HG03025 (cell line): ENCODE measurements at regions not wholly inside any gene's neighbourhood (a gene's known extent, or its start where the extent isn't known, plus 50 kb on each side); places are given as distances from the start of the nearest gene placed in this dataset.

ENCODE experiments used
- ATAC-seq: cut with Tn5 transposase; IDR thresholded peaks from one replicate; pipeline ENCODE4 v1.9.1; 2021; ENCODE audit warnings: mild to moderate bottlenecking, moderate library complexity; ENCODE audit not compliant: unreplicated experiment, low FRiP score

DNA sequence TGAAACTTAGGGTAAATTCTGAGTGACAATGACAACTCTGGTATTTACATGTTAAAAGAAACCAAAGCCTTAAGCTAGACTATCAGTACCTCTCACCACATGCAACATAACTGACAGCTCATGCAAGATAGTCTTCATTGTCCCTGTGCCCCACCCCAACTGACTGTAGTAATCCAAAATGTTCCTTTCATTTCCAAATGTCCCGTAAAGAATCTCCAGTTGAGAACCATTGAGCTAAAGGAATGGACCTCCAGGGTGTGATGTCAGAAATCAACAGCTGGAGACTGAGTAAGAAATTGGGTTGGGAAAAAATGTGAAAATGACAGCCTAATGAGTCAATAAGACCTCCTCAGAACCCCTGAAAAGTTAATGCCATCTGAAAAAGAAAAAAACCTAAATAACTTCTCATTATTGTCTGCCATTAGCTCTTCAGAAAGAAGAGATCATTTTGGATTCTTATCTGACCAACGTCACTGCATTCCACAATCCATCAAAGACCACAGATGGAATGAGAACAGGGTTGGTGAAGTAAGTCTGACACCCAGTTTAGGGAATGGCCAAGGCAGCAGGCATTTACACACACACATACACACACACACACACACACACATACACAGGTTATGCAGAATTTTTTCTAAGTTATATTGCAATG is 51.7 kb upstream of the ACVR2A start:
- no peak for ATAC-seq

DNA sequence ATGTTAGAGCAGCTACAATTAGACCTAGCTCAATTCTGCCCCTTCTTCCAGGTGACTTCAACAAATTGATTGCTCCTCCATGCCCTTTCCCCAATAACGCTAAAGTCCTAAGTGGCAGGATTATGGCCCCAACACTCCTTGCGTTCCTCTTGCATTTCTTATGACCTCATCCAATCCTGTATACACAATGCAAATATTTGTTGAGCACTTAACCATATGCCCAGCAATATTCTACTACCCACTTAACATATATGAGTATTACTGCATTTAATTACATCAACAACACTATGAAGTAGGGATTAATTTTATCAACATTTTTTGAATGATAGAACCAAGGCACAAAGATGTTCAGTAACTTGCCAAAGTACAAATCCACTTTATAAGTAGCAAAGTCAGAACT is 54.2 kb upstream of the ACVR2A start:
- ATAC-seq: no peak

DNA sequence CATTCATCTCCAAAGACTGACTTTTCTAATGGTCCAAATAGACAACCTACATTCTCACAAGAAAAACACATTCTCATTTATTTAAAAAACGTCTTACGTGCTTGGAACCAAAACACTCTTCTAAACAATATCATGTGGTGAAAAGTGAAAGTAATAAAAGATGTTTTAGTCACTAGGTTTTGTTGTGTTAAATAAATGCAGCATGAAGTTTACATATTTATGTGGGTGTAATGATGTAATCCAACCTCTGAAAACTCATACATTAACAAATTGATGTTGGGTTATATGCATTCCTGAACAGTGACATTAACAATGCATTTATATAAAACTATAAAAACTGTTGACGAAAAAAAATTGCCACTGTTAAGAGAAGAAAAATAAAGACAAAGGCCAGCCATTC is 55.1 kb upstream of the ACVR2A start:
- ATAC-seq: no peak

DNA sequence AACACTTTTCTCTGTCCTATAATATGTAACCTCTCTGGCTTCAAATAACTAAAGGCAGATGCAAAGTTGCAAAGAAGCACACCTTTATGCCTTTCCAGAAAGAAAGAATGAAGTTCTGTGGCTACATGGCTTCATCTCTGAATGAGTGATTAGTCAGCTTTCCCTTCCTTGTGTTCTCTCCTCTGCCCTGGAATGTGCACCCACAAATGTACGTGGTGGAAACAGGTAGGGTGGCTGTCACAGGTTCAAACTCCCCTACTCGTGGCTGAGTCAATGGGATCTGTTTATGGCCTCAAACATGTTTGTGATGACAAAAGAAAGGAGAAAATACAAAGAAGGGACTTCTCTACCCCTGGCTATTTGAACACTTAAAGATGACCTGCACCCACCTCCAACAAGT is 55.5 kb upstream of the ACVR2A start:
- no peak for ATAC-seq

DNA sequence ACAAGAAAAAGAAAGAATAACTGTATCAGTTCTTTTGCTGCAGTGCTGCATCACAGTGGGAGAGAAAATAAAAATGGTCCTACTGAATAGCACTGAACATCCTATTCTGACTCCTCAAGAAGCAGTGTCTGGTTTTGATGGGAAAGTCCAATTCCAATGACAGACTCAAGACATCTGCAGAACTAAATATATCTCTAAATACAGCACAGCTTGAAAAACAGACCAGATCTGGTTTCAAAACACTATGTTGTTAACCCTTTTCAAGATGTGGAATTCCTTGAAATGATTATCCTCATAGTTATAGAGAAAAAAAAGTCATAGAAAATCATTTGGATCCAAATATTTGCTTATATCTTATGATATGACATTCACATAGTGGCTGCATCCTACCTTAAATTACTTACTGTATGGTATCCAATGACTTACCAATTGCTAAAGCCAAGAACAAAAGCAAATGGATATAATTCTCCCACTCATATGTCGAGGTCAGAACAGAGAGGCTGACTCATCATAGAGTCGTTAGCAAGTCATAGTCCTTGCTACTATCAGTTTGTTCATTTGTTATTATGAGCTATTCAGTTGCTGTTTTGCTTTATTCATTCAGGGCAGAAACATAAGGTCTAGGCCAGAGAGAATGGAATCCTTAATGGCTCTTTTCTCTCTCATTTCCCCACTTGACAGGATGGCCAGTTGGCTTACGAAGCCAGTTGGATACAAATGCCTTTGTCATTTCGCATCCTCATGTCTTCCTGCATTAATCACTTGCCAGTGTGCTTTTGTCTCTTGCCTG is 62.5 kb upstream of the ACVR2A start:
- ATAC-seq: no peak

DNA sequence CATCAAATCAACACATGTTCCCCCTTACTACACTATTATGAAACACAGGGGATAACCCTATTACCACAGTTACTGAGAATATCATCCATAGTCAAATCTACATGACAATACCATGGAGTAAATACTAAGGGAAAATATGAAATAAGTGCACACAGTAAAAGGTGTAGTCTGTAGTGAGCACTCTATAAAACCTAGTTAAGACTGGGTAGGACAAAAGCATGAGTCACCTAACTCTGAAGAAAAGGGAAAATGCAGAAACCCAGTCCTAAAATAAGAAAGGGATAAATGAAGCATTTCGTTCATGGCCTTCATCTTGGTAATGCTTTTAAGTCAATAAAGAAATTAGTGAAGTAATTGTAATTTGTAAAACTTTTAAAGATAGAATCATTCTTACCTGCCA is 65.4 kb upstream of the ACVR2A start:
- no peak for ATAC-seq

DNA sequence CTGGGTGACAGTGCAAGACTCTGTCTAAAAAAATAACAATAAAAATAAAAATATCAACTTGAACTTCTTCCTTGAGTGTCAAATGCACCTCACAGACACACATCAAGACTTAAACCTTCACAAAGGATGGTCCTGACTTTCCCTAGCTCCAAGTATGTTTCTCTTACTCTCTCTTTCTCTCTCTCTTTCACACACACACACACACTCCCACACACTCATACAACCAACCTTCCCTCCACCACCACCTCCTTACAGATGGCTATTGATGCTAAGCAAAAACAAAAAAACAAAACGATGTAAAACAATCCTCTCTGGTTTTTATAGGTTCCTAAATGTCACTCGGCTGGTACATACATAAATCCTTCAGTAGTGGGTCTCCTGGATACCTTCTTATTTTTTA is 67.4 kb upstream of the ACVR2A start:
- ATAC-seq: no peak

DNA sequence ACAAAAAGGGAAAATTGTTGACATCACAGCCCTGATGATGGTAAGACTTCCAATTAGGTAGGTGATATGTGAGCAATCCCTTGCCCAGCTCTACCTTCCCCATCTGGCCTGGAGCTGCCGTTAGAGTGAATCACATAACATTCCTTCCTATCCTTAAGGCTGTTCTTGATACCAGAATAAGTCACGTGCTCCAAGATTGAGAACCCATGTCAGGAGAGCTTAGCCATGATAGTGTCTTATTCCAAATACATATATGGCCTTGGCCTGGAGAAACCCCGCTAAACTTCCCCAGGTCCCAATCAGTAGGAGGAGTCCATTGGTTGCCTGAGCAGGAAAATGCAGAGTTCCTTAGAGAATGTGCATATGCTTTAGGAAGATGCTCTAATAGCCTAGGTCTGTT is 70.0 kb upstream of the ACVR2A start:
- no peak for ATAC-seq

DNA sequence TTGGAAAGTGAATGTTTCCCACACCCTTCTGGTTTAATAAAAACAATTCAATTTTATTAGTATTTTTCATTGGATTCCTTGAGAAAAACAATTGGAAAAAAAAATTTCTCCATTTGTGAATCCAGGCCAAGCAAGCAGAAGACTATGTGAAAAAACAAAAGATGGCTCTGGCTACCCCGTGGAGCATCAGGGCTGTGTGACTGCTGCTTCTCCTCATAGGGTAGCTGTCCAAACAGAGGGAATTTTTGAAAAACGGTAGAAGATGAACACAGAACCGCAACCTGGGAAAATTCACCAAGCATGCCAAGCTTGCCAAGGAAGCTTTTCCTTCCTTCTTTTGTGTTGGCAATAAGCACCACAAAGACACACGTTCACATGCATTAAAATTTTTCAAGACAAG is 71.3 kb upstream of the ACVR2A start:
- ATAC-seq: no peak

DNA sequence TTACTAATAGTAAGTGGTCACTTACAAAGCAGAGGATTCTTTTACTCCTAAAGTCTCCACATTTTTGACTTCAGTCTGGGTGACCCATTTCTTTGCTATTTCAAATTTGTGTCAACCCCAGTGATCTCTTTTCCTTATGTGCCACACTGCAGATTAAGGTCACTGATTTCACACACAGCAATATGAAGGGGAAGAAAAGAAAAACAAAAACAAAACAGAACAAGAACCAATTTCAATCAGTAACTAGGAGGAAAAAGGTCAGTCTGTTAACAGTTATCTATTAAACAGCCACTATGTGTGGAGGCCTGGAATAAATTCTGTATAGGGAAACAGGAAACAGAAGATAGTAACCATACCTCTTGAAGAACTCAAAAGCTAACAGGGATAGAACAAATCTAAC is 72.0 kb upstream of the ACVR2A start:
- no peak for ATAC-seq

DNA sequence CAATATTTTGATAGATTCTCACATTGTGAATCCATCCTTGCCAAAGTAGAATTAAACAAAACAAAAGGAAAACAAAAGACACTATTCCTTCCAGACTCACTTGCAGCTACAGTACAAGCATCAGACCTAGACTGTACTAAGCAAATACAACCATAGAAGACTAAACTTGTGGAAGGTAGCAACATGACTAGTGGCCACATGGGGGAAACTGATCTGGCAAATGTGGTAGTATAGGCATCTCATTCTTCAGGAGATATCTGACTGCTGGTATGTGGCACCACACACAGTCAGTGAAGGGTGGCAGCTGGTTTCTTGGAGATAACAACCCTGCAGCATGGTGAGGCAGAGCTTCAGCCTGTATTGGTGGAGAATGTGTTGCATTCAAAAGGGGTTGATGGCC is 81.0 kb upstream of the ACVR2A start:
- ATAC-seq: no peak

DNA sequence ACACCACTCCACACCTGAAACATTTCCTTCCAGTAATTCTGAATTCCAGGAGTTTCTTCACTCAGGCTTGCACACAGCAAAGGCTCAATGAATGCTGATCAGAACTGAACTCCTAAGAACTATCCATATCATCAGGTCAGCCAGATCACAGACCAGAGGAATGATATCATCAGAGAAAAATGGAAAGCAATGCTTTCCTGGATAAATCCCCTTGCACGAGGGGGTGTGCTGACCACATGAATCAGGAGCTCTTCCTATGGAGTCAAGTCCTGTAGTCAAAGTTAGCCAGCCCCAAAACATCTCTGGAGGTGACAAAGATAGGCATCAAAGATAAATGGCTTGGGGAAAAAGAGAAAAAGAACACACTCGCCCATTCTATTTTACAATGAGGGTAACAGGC is 83.8 kb upstream of the ACVR2A start:
- no peak for ATAC-seq

DNA sequence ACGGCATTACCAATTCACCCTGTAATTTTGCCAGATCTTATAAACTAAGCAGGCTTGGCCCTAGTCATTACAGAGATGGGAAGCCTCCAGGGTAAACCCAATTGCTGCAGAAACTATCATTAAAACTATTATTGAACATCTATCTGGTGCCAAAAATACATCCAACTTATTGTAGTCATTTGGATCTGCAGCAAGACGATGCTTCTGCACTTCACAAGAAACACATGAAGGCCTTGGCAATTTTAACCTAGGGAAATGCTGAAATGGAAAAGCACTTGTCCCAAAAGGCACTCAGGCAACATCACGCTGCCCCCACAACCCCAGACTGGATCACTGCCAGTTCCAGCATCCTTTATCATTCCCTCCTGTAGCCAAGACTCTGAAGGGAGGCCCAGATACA is 85.3 kb upstream of the ACVR2A start:
- no peak for ATAC-seq

DNA sequence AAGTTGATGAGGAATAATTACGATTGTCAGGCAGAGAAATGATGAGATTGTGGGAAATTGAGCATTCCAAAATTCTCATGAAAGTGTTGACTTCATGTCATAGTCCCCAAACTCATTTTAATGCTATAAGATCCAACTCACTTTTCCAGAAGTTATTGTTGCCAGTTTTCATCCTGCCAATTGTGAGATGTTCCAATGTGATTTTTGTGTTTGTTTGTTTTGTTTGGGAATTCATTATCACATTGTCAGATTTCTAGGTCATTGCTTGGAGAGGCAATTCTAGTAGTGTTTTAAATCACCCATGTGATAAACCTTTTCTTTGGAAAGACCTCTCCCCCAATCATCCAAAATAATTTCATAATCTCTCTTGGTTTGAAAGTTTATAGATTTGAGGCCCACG is 86.0 kb upstream of the ACVR2A start:
- ATAC-seq: no peak

DNA sequence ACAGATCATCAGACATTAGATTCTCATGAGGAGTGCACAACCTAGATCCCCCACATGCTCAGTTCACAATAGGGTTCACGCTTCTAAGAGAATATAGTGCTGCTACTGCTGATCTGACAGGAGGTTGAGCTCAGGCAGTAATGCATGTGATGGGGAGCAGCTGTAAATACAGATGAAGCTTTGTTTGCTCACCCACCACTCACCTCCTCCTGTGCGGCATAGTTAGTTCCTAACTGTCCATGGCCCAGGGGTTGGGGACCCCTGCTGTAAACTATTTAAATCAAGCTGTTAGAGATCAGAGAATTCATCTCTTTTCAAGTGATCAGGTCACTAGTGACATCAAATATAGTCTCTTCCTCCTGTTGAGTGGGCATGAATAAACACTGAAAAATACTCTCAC is 88.8 kb upstream of the ACVR2A start:
- no peak for ATAC-seq

DNA sequence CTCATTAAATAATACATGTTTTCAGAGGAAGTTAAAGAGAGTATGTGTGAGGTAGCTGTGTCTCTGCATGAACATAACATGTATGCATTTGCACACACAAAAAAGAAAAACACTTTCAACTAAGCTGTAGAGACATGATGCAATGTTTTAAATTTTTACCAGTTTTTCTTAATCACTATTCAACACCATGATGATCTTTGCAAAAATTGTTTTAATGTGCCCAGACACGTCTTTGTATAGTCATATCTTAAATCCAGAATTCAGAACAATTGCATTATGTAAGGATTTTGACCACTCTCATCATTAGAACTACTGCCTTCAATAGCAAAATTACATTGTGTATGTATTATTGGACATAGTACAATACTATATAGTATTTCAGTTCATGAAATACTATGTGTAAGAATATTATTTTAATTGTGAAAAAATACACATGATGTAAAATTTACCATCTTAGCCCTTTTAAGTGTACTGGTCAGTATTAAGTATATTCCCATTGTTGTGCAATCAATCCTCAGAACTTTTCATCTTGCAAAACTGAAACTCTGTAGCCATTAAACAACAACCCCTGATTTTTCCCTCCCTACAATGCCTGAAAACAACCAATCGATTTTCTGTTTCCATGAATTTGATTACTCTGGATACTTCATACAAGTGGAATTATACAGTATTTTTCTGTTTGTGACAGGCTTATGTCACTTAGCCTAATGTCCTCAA is 104.5 kb upstream of the ACVR2A start:
- no peak for ATAC-seq

DNA sequence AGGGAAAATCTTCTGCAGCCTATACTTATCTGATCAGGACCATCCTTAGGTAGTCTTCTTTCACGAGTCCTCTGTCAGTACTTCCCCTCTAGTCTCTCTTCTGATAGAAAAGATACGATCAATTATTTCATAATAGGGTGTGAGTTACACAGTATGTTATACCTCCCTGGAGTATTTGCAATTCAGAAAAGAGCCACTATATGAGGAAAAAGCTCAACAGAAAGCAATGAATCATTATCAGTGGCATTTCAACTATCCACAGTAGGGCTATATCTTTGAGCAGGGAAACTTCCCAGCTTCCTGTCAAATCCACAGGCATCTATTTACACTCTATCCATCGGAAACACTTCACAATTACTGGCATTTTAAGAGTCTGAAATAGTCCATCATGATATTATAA is 105.3 kb upstream of the ACVR2A start:
- ATAC-seq: no peak

DNA sequence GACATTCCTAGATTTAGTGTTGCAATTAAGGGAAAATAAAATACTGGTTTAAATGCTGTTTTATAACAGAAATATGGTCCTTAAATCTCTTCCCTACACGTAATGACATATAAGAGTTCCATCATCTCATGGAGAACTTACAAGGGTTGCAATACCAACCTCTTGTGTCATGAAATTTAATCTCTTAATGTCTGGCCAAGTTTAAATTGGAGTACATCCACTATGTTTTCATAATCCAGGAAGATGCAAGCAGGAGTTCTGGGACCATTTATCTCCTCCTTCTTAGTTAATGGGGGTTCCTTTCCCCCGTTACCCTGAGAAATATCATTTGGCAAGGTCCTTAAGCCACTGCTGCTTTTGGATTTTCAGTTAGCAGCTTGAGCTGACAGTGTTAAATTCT is 126.0 kb upstream of the ACVR2A start:
- no peak for ATAC-seq

DNA sequence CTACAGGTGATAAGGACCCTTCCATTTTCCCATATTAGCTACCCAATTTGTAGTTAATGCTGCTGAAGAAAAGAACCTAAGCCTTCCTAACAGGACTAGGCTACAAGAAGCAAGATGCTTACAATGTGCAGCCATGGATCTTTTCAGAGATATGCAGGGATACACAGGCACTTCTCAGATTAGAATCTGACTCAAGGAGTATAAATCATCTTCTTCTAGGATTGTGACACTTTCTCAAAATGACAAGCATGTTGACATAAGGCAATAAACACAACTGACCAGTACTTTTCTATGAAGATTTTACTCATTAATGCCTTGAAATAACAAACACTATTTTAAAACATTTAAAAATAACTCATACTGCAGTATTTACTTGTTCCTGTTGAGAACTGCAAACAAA is 127.9 kb upstream of the ACVR2A start:
- no peak for ATAC-seq

DNA sequence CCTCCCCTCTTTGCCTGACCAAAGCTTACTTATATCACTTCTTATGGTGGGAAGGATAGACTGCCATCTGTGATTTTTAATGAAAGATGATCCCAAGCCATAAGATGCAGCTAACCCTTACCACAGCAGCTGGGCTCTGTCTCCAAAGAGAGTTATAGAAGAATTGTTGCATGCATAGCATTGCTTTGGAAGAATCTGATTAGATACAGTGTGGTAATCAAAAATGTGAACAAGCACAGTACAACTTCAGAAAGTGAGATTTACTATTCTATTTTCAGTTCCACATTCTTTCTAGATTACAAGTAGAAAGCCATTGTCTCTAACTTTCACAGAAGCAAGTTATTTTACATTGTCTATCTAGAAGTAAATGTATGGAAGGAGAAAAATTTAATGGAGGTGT is 129.0 kb upstream of the ACVR2A start:
- peak; percentile 82 for ATAC-seq

DNA sequence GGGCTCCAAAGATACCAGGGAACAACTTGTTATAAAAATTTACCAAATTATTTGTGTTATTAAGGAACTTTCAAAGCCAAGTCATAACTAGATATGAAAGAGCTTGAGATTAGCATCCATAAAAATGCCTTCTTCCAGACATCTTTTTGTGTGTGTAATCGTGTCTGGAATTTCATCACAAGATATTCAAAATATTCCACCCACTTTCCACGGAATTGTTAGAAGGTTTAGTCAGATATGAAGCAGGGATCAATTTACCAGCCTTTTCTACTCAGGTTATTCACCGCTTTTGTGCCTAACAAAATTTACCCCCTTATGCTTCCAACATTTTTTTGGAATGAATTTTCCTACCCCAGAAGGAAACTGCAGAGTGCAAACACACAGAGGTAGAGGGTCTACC is 130.2 kb upstream of the ACVR2A start:
- no peak for ATAC-seq

DNA sequence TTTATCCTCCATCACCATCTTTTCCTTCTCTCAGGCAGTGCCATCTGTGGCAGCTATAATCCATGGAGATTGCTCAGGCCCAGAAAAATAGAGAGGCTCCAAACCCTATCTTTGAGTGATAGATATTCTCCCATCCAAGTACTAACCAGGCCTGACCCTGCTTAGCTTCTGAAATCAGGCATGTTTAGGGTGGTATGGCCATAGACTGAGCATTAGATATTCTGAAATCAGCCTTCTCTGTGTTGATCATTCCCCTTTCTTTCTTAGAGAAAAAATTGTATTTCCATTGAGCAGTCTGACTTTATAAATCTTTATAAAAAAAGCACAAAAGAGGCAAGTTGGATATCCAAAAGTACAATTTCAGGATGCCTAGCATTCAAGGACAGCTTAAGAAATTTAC is 131.5 kb upstream of the ACVR2A start:
- ATAC-seq: no peak
